ENCODE measurements at regions not wholly inside any gene's neighbourhood (a gene's known extent, or its start where the extent isn't known, plus 50 kb on each side); places are given as distances from the start of the nearest gene placed in this dataset.

- no peaks in the 10 kb centered on the region for H3K27me3 ChIP-seq (ENCODE audit: control insufficient read depth, insufficient read depth, low read length)
- no peak overlapping the region for H3K4me3 ChIP-seq (ENCODE audit: low read depth in 2 of 2, low read length in 2 of 2)
- ChIA-PET POLR2A (no interaction called here), CTCF (no interaction called here)
- DNase-seq (ENCODE audit: low read depth, low spot score) (no peak), ATAC-seq (no peak)
- BruUV-seq (replicated peaks): no TSS peak
- no peak overlapping the region for H3K27ac ChIP-seq (ENCODE audit: low read length)
- in situ Hi-C loops (cut with HindIII; ENCODE audit: low pct_unique_long_range_greater_than_20kb, low sequenced_read_pairs): no loop called here
- no peaks in the 10 kb centered on the region for H3K36me3 ChIP-seq (ENCODE audit: control insufficient read depth, insufficient read depth, low read length)
- H3K4me1 ChIP-seq (ENCODE audit: control insufficient read depth, insufficient read depth, low read length): no peaks in the 10 kb centered on the region
- no peaks in the 10 kb centered on the region for H3K9me3 ChIP-seq (ENCODE audit: control insufficient read depth, insufficient read depth, low read depth, low read length)
- no peak for TF ChIP-seq TCF7L2 (IDR thresholded peaks at IDR 0.05; ENCODE audit: low read depth, low read length)
- intact Hi-C loops (cut with micrococcal nuclease; ENCODE audit: unreplicated experiment): no loop called here
Measured at GRCh38 chr11:41878095-41878494, 418.6 kb upstream of the LRRC4C start.

- Histone ChIP-seq H3K27me3 (ENCODE audit: control insufficient read depth, insufficient read depth, low read length) (no peaks in the 10 kb centered on the region), H3K27ac (ENCODE audit: low read length) (no peak overlapping the region), H3K9me3 (ENCODE audit: control insufficient read depth, insufficient read depth, low read depth, low read length) (no peaks in the 10 kb centered on the region), H3K4me1 (ENCODE audit: control insufficient read depth, insufficient read depth, low read length) (no peaks in the 10 kb centered on the region), H3K4me3 (ENCODE audit: low read depth in 2 of 2, low read length in 2 of 2) (no peak overlapping the region), H3K36me3 (ENCODE audit: control insufficient read depth, insufficient read depth, low read length) (no peaks in the 10 kb centered on the region)
- no peak for TF ChIP-seq SIN3A (IDR thresholded peaks at IDR 0.05; ENCODE audit: borderline replicate concordance, insufficient read depth, low read depth, low read length)
- ATAC-seq (no peak), DNase-seq (ENCODE audit: low read depth, low spot score) (no peak)
- POLR2A ChIA-PET: no interaction called here
- CTCF ChIA-PET: no interaction called here
- in situ Hi-C loops (cut with HindIII; ENCODE audit: low pct_unique_long_range_greater_than_20kb, low sequenced_read_pairs): no loop called here
- BruUV-seq (replicated peaks): no TSS peak
- intact Hi-C loops (cut with micrococcal nuclease; ENCODE audit: unreplicated experiment): no loop called here
Measured at GRCh38 chr11:41879214-41879613, 419.8 kb upstream of the LRRC4C start.

- intact Hi-C loops (cut with micrococcal nuclease; ENCODE audit: unreplicated experiment) (no loop called here), in situ Hi-C loops (cut with HindIII; ENCODE audit: low pct_unique_long_range_greater_than_20kb, low sequenced_read_pairs) (no loop called here)
- Histone ChIP-seq H3K4me3 (ENCODE audit: low read depth in 2 of 2, low read length in 2 of 2) (no peak overlapping the region), H3K4me1 (ENCODE audit: control insufficient read depth, insufficient read depth, low read length) (no peaks in the 10 kb centered on the region), H3K36me3 (ENCODE audit: control insufficient read depth, insufficient read depth, low read length) (no peaks in the 10 kb centered on the region), H3K27ac (ENCODE audit: low read length) (no peak overlapping the region), H3K27me3 (ENCODE audit: control insufficient read depth, insufficient read depth, low read length) (no peaks in the 10 kb centered on the region), H3K9me3 (ENCODE audit: control insufficient read depth, insufficient read depth, low read depth, low read length) (no peaks in the 10 kb centered on the region)
- CTCF ChIA-PET: no interaction called here
- no TSS peak for BruUV-seq (replicated peaks)
- TF ChIP-seq POLR2AphosphoS5 (IDR thresholded peaks at IDR 0.05; ENCODE audit: low read depth, low read length) (no peak), REST (IDR thresholded peaks at IDR 0.05; ENCODE audit: insufficient read depth in 1 of 2, low read depth in 2 of 2, low read length in 1 of 2) (no peak), SIN3A (IDR thresholded peaks at IDR 0.05; ENCODE audit: borderline replicate concordance, insufficient read depth, low read depth, low read length) (no peak), TCF7L2 (IDR thresholded peaks at IDR 0.05; ENCODE audit: low read depth, low read length) (no peak), CTCF (IDR thresholded peaks at IDR 0.05) (no peak)
- POLR2A ChIA-PET: no interaction called here
- no peak for ATAC-seq
- no peak for DNase-seq (ENCODE audit: low read depth, low spot score)
Measured at GRCh38 chr11:41895081-41895480, 435.6 kb upstream of the LRRC4C start.

Measured in Panc1 (cell line).